Upper lobe of right lung (tissue), 1 donor: ENCODE measurements at regions not wholly inside any gene's neighbourhood (a gene's known extent, or its start where the extent isn't known, plus 50 kb on each side); places are given as distances from the start of the nearest gene placed in this dataset.

Experiments used
- ATAC-seq: fragments of 200-7000 bp; cut with Tn5 transposase; one replicate; pipeline ENCODE4 v1.9.1; 2020; ENCODE audit warnings: mild to moderate bottlenecking, moderate library complexity
- DNase-seq: peaks from one replicate; pipeline ENCODE4 v3.0.0-alpha.2; 2020
- H3K27ac ChIP-seq: fragments of 200-600 bp; one replicate; pipeline ENCODE4 v1.8.0; 2022
- H3K27me3 ChIP-seq: fragments of 200-600 bp; one replicate; pipeline ENCODE4 v1.8.0; 2022; ENCODE audit warnings: mild to moderate bottlenecking
- H3K36me3 ChIP-seq: fragments of 200-600 bp; one replicate; pipeline ENCODE4 v1.8.0; 2022
- H3K4me1 ChIP-seq: fragments of 200-600 bp; one replicate; pipeline ENCODE4 v1.8.0; 2022
- H3K4me3 ChIP-seq: fragments of 200-600 bp; one replicate; pipeline ENCODE4 v1.8.0; 2022; ENCODE audit warnings: mild to moderate bottlenecking
- H3K9me3 ChIP-seq: fragments of 200-600 bp; one replicate; pipeline ENCODE4 v1.8.0; 2022
- intact Hi-C: fragments of 100-400 bp; cut with DNase I; formaldehyde crosslinking; loops from one replicate; pipeline ENCODE4 v1.11.0; 2022
- TF ChIP-seq, protein P1 (sequence below): fragments of 200-600 bp; IDR thresholded peaks from one replicate; pipeline ENCODE4 v1.8.0; 2022; ENCODE audit warnings: antibody characterized with exemption
- donor health status: DM: no; HTN: yes; CAD: no; lungs with severe emphysema.

DNA sequence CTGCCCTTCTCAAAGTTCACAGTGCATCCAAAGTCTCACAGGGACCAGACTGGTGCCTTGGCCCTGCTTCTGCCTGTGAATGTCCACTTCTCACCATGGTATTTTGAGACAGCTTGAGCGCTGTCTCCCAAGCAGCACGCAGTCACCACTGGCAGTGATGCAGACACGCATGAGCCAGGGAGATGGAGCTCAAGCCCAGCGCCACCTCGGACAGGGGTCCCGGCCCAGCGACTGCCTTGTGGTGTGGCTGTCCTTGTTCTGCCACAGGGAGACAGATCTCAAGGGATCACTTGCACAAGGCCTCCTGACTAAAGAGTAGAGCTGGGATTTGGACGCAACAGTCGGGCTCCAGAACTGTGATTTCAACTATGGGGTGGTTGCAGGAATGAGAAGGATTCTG lies 92.6 kb upstream of the MBL2 start:
- intact Hi-C loops = no loop called here
- no peak for DNase-seq
- H3K27me3 ChIP-seq = no peaks in the 10 kb centered on the region
- H3K9me3 ChIP-seq = no peaks in the 10 kb centered on the region
- ATAC-seq = peak; percentile 10
- TF ChIP-seq, protein P1, sequence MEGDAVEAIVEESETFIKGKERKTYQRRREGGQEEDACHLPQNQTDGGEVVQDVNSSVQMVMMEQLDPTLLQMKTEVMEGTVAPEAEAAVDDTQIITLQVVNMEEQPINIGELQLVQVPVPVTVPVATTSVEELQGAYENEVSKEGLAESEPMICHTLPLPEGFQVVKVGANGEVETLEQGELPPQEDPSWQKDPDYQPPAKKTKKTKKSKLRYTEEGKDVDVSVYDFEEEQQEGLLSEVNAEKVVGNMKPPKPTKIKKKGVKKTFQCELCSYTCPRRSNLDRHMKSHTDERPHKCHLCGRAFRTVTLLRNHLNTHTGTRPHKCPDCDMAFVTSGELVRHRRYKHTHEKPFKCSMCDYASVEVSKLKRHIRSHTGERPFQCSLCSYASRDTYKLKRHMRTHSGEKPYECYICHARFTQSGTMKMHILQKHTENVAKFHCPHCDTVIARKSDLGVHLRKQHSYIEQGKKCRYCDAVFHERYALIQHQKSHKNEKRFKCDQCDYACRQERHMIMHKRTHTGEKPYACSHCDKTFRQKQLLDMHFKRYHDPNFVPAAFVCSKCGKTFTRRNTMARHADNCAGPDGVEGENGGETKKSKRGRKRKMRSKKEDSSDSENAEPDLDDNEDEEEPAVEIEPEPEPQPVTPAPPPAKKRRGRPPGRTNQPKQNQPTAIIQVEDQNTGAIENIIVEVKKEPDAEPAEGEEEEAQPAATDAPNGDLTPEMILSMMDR = no peak
- no peak overlapping the region for H3K27ac ChIP-seq
- no peaks in the 10 kb centered on the region for H3K4me1 ChIP-seq
- H3K36me3 ChIP-seq = no peaks in the 10 kb centered on the region
- H3K4me3 ChIP-seq = no peak overlapping the region

DNA sequence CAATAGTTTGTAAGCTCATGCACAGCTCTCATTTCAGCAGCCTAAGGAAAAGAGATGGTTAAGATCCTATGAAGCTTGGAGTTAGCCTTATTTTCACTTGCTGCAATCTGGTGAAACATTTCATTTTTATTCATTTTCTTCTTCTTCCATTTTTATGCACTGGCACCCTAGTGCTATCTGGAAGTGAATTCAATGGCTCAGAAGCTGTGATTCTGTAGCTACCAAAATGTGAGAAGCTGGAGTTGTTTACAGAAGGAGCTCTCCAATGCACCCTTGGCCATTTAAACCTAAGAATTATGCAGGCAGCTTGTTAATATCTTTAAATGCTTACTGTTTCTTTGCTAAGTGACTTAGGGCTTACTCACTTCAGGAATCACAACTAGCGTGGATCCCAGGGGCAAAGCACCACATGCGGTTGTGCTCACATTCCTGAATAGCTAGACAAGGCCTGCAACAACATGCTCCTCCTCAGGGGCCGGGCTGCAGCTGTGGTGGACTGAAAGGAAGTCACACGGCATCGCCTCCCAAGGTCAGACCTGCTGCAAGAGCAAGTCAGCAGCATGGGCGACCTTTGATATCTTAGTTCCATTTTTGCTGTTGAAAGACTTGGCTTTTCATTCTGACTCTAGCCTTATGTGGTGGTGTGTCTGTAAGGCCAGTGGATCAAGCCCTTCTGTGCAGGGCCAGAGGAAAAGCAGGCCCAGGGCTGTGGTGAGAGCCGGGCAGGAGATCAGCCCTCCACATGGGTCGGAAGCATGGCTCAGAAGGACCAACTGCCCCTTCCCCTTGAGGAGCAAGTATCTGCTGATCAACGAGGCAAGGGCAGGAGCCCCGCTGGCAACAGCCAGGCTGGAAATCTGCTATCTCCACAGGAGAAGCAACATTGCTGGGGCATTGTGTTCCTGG lies 91.9 kb upstream of the MBL2 start:
- Histone ChIP-seq H3K36me3 (no peaks in the 10 kb centered on the region), H3K4me3 (no peak overlapping the region), H3K27ac (no peak overlapping the region), H3K27me3 (no peaks in the 10 kb centered on the region), H3K9me3 (no peaks in the 10 kb centered on the region), H3K4me1 (no peaks in the 10 kb centered on the region)
- intact Hi-C loops = no loop called here
- ATAC-seq (peak; percentile 49), DNase-seq (no peak)
- TF ChIP-seq, protein P1 = no peak

DNA sequence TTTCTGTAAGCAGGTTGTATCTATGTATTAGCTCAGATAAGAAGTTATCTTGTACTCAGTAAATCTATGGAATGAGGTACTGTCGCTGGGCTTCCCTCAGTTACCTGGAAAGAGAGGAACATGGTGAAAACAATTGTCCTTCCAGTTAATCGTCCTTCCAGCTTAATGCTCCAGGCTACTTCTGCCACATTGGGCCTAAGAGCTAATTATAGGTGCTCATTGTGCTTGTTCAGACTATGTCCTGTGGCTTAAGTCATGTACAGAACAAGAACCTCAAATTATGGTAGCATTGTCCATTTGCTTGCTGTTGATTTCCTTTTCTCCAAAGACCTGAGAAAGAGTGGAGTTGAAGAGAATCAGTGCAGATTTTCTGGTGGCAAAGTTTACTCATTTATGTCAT lies 86.1 kb upstream of the MBL2 start:
- Histone ChIP-seq H3K27me3 (no peaks in the 10 kb centered on the region), H3K9me3 (no peaks in the 10 kb centered on the region), H3K27ac (no peak overlapping the region), H3K4me1 (no peaks in the 10 kb centered on the region), H3K4me3 (no peak overlapping the region), H3K36me3 (no peaks in the 10 kb centered on the region)
- TF ChIP-seq, protein P1 = no peak
- ATAC-seq = no peak
- intact Hi-C loops = no loop called here
- no peak for DNase-seq

DNA sequence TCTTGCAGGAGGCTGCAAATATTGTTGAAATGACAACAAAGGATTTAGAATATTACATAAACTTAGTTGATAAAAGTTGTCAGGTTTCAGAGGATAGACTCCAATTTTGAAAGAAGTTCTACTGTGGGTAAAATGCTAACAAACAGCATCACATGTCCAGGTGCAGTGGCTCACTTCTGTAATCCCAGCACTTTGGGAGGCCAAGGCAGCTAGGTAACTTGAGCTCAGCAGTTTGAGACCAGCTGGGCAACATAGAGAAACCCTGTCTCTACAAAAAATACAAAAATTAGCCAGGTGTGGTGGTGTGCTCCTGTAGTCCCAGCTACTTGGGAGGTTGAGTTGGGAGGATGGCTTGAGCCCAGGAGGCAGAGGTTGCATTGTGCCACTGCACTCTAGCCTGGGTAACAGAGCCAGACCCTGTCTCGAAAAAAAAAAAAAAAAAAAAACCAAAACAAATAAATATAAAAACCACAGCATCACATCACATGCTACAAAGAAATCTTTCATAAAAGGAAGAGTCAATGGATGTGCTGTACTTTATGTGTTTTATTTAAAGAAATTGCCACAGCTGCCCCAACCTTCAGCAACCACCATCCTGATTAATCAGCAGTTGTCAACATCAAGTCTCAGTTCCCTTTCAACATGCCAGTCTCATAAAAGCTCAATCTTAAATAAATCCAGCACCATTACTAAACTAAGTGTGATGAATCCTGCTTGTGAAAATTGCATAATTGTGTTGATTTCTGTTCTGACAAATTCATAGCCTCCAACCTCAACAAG lies 83.2 kb upstream of the MBL2 start:
- ATAC-seq (no peak), DNase-seq (no peak)
- no peaks in the 10 kb centered on the region for H3K4me1 ChIP-seq
- TF ChIP-seq, protein P1 = no peak
- H3K27ac ChIP-seq = no peak overlapping the region
- H3K36me3 ChIP-seq = no peaks in the 10 kb centered on the region
- H3K9me3 ChIP-seq = no peaks in the 10 kb centered on the region
- intact Hi-C loops = no loop called here
- H3K4me3 ChIP-seq = no peak overlapping the region
- no peaks in the 10 kb centered on the region for H3K27me3 ChIP-seq

DNA sequence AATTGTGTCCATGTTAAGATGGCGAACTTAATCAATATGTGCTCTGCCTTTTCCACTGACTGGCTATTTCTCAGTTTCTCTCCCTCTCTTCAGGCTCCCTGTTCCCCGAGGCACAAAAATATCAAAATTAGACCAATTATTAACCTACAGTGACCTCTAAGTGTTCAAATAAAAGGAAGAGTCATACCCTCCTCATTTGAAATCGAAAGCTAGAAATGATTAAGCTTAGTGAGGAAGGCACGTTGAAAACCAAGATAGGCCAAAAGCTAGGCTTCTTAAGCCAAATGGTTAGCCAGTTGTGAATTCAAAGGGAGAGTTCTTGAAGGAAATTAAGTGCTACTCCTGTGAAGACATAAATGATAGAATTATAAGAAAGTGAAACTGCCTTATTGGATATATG lies 81.1 kb upstream of the MBL2 start:
- H3K4me1 ChIP-seq = no peaks in the 10 kb centered on the region
- H3K9me3 ChIP-seq = no peaks in the 10 kb centered on the region
- H3K27ac ChIP-seq = no peak overlapping the region
- no peaks in the 10 kb centered on the region for H3K27me3 ChIP-seq
- DNase-seq (no peak), ATAC-seq (no peak)
- TF ChIP-seq, protein P1 = no peak
- H3K36me3 ChIP-seq = no peaks in the 10 kb centered on the region
- intact Hi-C loops = no loop called here
- H3K4me3 ChIP-seq = no peak overlapping the region
